GM21515 (cell line): ENCODE measurements at regions not wholly inside any gene's neighbourhood (a gene's known extent, or its start where the extent isn't known, plus 50 kb on each side); places are given as distances from the start of the nearest gene placed in this dataset.

Source experiments
- ATAC-seq: cut with Tn5 transposase; IDR thresholded peaks from one replicate; pipeline ENCODE4 v1.9.1; 2021; ENCODE audit not compliant: unreplicated experiment

- no peak for ATAC-seq
Measured at GRCh38 chr18:39693359-39693758, 2127.8 kb upstream of the CELF4 start.

GRCh38 chr18:39692367-39693015, 2126.9 kb upstream of the CELF4 start:
- no peak for ATAC-seq

GRCh38 chr18:39685303-39685902, 2119.8 kb upstream of the CELF4 start:
- ATAC-seq: no peak

GRCh38 chr18:39681061-39681460, 2115.5 kb upstream of the CELF4 start:
- ATAC-seq: no peak

- no peak for ATAC-seq
Measured at GRCh38 chr18:39675906-39676305, 2110.3 kb upstream of the CELF4 start.

GRCh38 chr18:39675368-39675767, 2109.8 kb upstream of the CELF4 start:
- ATAC-seq: no peak

- no peak for ATAC-seq
Measured at GRCh38 chr18:39672171-39672570, 2106.6 kb upstream of the CELF4 start.

- ATAC-seq: no peak
Measured at GRCh38 chr18:39667905-39668304, 2102.3 kb upstream of the CELF4 start.

GRCh38 chr18:39666541-39666940, 2100.9 kb upstream of the CELF4 start:
- no peak for ATAC-seq

GRCh38 chr18:39661856-39662366, 2096.3 kb upstream of the CELF4 start:
- ATAC-seq: no peak

GRCh38 chr18:39660141-39660540, 2094.5 kb upstream of the CELF4 start:
- ATAC-seq: no peak

GRCh38 chr18:39655341-39655740, 2089.7 kb upstream of the CELF4 start:
- no peak for ATAC-seq

- ATAC-seq: no peak
Measured at GRCh38 chr18:39653221-39653620, 2087.6 kb upstream of the CELF4 start.

GRCh38 chr18:39648616-39649015, 2083.0 kb upstream of the CELF4 start:
- no peak for ATAC-seq

- ATAC-seq: no peak
Measured at GRCh38 chr18:39647627-39648534, 2082.3 kb upstream of the CELF4 start.

- no peak for ATAC-seq
Measured at GRCh38 chr18:39638224-39638623, 2072.6 kb upstream of the CELF4 start.

GRCh38 chr18:39636931-39637330, 2071.3 kb upstream of the CELF4 start:
- no peak for ATAC-seq

GRCh38 chr18:39635966-39636365, 2070.4 kb upstream of the CELF4 start:
- no peak for ATAC-seq

- no peak for ATAC-seq
Measured at GRCh38 chr18:39635192-39635591, 2069.6 kb upstream of the CELF4 start.

GRCh38 chr18:39627936-39628335, 2062.3 kb upstream of the CELF4 start:
- ATAC-seq: no peak

GRCh38 chr18:39624961-39625360, 2059.4 kb upstream of the CELF4 start:
- ATAC-seq: no peak

GRCh38 chr18:39622431-39622830, 2056.8 kb upstream of the CELF4 start:
- no peak for ATAC-seq
